Spleen (tissue), 11 donors: ENCODE measurements at regions not wholly inside any gene's neighbourhood (a gene's known extent, or its start where the extent isn't known, plus 50 kb on each side); places are given as distances from the start of the nearest gene placed in this dataset.
A peak's percentile ranks its signal among the peaks of the same experiment; 100 is the strongest.

Experiments used
- DNase-seq: peaks from one replicate; pipeline ENCODE4 v3.0.0-alpha.2; 2020
- H3K27ac ChIP-seq, 8 donors: fragments of 200-600 bp; sonication (generic) in 7 of 8; 1 replicate in 4 of 8; 2 replicates in 4 of 8; pipeline versions ENCODE4 v1.5.0 to v1.8.0; 2016 to 2021; ENCODE audit warnings: inconsistent platforms in 4 of 8, mild to moderate bottlenecking in 4 of 8, moderate library complexity in 1 of 8
- H3K27me3 ChIP-seq, 7 donors: fragments of 200-600 bp; sonication (generic) in 6 of 7; replicated peaks in 1 of 7; 1 replicate in 4 of 7; 2 replicates in 3 of 7; pipeline versions ENCODE4 v1.5.0 to v1.8.0; 2016 to 2021; ENCODE audit warnings: inconsistent platforms in 3 of 7, mild to moderate bottlenecking in 1 of 7
- H3K36me3 ChIP-seq, 6 donors: fragments of 200-600 bp; sonication (generic) in 5 of 6; 1 replicate in 4 of 6; 2 replicates in 2 of 6; pipeline versions ENCODE4 v1.5.0 to v1.8.0; 2016 to 2021; ENCODE audit warnings: inconsistent platforms in 2 of 6
- H3K4me1 ChIP-seq, 6 donors: fragments of 200-600 bp; sonication (generic) in 5 of 6; 1 replicate in 3 of 6; 2 replicates in 3 of 6; pipeline versions ENCODE4 v1.5.0 to v1.8.0; 2016 to 2021; ENCODE audit warnings: inconsistent platforms in 3 of 6
- H3K4me3 ChIP-seq, 8 donors: fragments of 200-600 bp; sonication (generic) in 7 of 8; 1 replicate in 4 of 8; 2 replicates in 4 of 8; pipeline versions ENCODE4 v1.5.0 to v1.8.0; 2016 to 2021; ENCODE audit warnings: inconsistent platforms in 4 of 8, mild to moderate bottlenecking in 4 of 8, moderate library complexity in 2 of 8
- H3K9me3 ChIP-seq, 8 donors: fragments of 200-600 bp; sonication (generic) in 7 of 8; 1 replicate in 4 of 8; 2 replicates in 4 of 8; pipeline versions ENCODE4 v1.5.0 to v1.8.0; 2016 to 2021; ENCODE audit warnings: inconsistent platforms in 4 of 8
- CTCF ChIP-seq, 11 experiments: fragments of 200-600 bp in 7 of 11; fragments of 450-650 bp in 4 of 11; sonication (generic) in 4 of 11; IDR thresholded peaks in 8 of 11; conservative IDR thresholded peaks in 3 of 11; 1 replicate in 7 of 11; 2 replicates in 4 of 11; pipeline versions ENCODE4 v1.4.0 to v1.8.0; 2016 to 2021; ENCODE audit warnings: antibody characterized with exemption in 11 of 11, inconsistent platforms in 4 of 11, mild to moderate bottlenecking in 1 of 11
- POLR2A ChIP-seq, 3 donors: fragments of 450-650 bp; IDR thresholded peaks; one replicate each; pipeline ENCODE4 v1.5.1; 2017; ENCODE audit warnings: antibody characterized with exemption in 3 of 3, mild to moderate bottlenecking in 1 of 3
- POLR2AphosphoS5 ChIP-seq, 3 donors: sonication (generic); formaldehyde crosslinking; IDR thresholded peaks; one replicate each; pipeline ENCODE4 v1.5.1; 2017; ENCODE audit warnings: antibody characterized with exemption in 3 of 3
- WGBS, 5 donors: extraction: QIAGEN DNeasy Blood & Tissue Kit in 3 of 5; methylation state at CpG; one replicate each; pipeline versions ENCODE4 v1.1.5 to v1.1.7; 2013 to 2018; 5-methylcytosine and 5-hydroxymethylcytosine counted together
- intact Hi-C: fragments of 100-400 bp; cut with DNase I; formaldehyde crosslinking; loops from one replicate; pipeline ENCODE4 v1.15.0; 2023; ENCODE audit warnings: low total_unique reads
- donor health status: healthy with polysubstance abuse.
- donor health status: DM: no; HTN: no; CAD: no; lungs with moderate emphysema.
- donor health status: DM: no; HTN: no; CAD: no.
- donor health status: Bipolar disorder and iron deficiency.
- donor health status: healthy.
- donor health status: DM: no; HTN: no; CAD: no.
- donor health status: DM: yes; HTN: yes; CAD: no.

- intact Hi-C loops: no loop called here
- TF ChIP-seq CTCF (IDR thresholded peaks at IDR 0.05 in 8 of 11, conservative IDR thresholded peaks at IDR 0.05 in 3 of 11) (no peak), POLR2AphosphoS5 (IDR thresholded peaks at IDR 0.05) (no peak), POLR2A (IDR thresholded peaks at IDR 0.05) (no peak)
- 80 to 94% (median 87%) methylated on average over 7 of the region's 7 CpGs for WGBS, 5 donors
Observed at GRCh38 chr2:226427538-226428307, 371.9 kb downstream of the IRS1 start.

GRCh38 chr2:226426292-226426736 is 373.3 kb downstream of the IRS1 start:
- intact Hi-C loops: no loop called here
- WGBS, 5 donors: 52 to 64% (median 53%) methylated on average over 5 of the region's 5 CpGs
- Histone ChIP-seq H3K4me3 (no peak overlapping the region), H3K27ac (peak overlapping the region in 5 of 8 donors; percentile 22 to 57 (median 37)), H3K27me3 (peaks cover 0 to 9% (median 0%) of the 10 kb centered on the region in 7 donors), H3K9me3 (no peaks in the 10 kb centered on the region), H3K36me3 (no peaks in the 10 kb centered on the region), H3K4me1 (peaks cover 11 to 20% (median 16%) of the 10 kb centered on the region in 6 donors)
- TF ChIP-seq POLR2A (IDR thresholded peaks at IDR 0.05): no peak
- no peak for DNase-seq

More at GRCh38 chr2:226427538-226428307, 371.9 kb downstream of the IRS1 start:
- Histone ChIP-seq H3K27me3 (peaks cover 0 to 14% (median 0%) of the 10 kb centered on the region in 7 donors), H3K4me1 (peaks cover 11 to 17% (median 15%) of the 10 kb centered on the region in 6 donors), H3K36me3 (no peaks in the 10 kb centered on the region), H3K27ac (peak overlapping the region in 5 of 8 donors; percentile 1 to 60 (median 36)), H3K9me3 (no peaks in the 10 kb centered on the region), H3K4me3 (no peak overlapping the region)
- no peak for DNase-seq

- DNase-seq: no peak
- Histone ChIP-seq H3K27ac (no peak overlapping the region), H3K4me1 (peaks cover 11 to 20% (median 16%) of the 10 kb centered on the region in 6 donors), H3K4me3 (no peak overlapping the region), H3K9me3 (no peaks in the 10 kb centered on the region), H3K27me3 (peaks cover 0 to 9% (median 0%) of the 10 kb centered on the region in 7 donors), H3K36me3 (no peaks in the 10 kb centered on the region)
- WGBS, 5 donors: 70 to 82% (median 75%) methylated on average over 3 of the region's 3 CpGs
- intact Hi-C loops: no loop called here
- TF ChIP-seq POLR2A (IDR thresholded peaks at IDR 0.05) (no peak), CTCF (IDR thresholded peaks at IDR 0.05 in 8 of 11, conservative IDR thresholded peaks at IDR 0.05 in 3 of 11) (no peak), POLR2AphosphoS5 (IDR thresholded peaks at IDR 0.05) (no peak)
Observed at GRCh38 chr2:226424971-226425370, 374.6 kb downstream of the IRS1 start.

- intact Hi-C loops: no loop called here
- 0 to 25% (median 15%) methylated on average over 7 of the region's 7 CpGs for WGBS, 5 donors
- H3K4me3 ChIP-seq: peak overlapping the region in 1 of 8 donors; percentile 46
Observed at GRCh38 chr2:226423498-226423960, 376.1 kb downstream of the IRS1 start.

More at GRCh38 chr2:226423498-226423960, 376.1 kb downstream of the IRS1 start:
- H3K27ac ChIP-seq: peak overlapping the region in 4 of 8 donors; percentile 6 to 68 (median 32)
- H3K9me3 ChIP-seq: no peaks in the 10 kb centered on the region
- peaks cover 11 to 20% (median 16%) of the 10 kb centered on the region in 6 donors for H3K4me1 ChIP-seq
- peak; percentile 83 for DNase-seq
- TF ChIP-seq CTCF (IDR thresholded peaks at IDR 0.05 in 8 of 11, conservative IDR thresholded peaks at IDR 0.05 in 3 of 11) (no peak), POLR2A (IDR thresholded peaks at IDR 0.05) (no peak), POLR2AphosphoS5 (IDR thresholded peaks at IDR 0.05) (peak in 1 of 3 donors; percentile 32)
- H3K36me3 ChIP-seq: no peaks in the 10 kb centered on the region
- H3K27me3 ChIP-seq: peaks cover 0 to 9% (median 0%) of the 10 kb centered on the region in 7 donors
